SK-N-SH (cell line): ENCODE measurements at regions not wholly inside any gene's neighbourhood (a gene's known extent, or its start where the extent isn't known, plus 50 kb on each side); places are given as distances from the start of the nearest gene placed in this dataset.

Source experiments
- CTCF ChIP-seq: fragments of 200-600 bp; sonication (generic); IDR thresholded peaks from 2 replicates; pipeline ENCODE4 v1.6.1; 2017; ENCODE audit warnings: antibody characterized with exemption, mild to moderate bottlenecking, moderate library complexity
- EP300 ChIP-seq, 2 experiments: IDR thresholded peaks; 2 replicates each; pipeline versions ENCODE4 v1.4.0 to v1.6.1; 2012; ENCODE audit warnings: borderline replicate concordance in 1 of 2, low read depth in 1 of 2, low read length in 1 of 2
- FOXJ3 ChIP-seq: sonication (generic); formaldehyde crosslinking; IDR thresholded peaks from 2 replicates; pipeline ENCODE4 v1.5.1; 2020; ENCODE audit warnings: mild to moderate bottlenecking, missing genetic modification reagents
- FOXM1 ChIP-seq: IDR thresholded peaks from 2 replicates; pipeline ENCODE4 v1.4.0; 2012; ENCODE audit warnings: low read depth, mild to moderate bottlenecking
- JUND ChIP-seq: IDR thresholded peaks from 2 replicates; pipeline ENCODE4 v1.4.0; 2012

GRCh38 chr3:25288413-25288812 is 139.7 kb upstream of the RARB start:
- TF ChIP-seq CTCF (no peak), JUND (no peak), EP300 (IDR thresholded peaks at IDR 0.05; ENCODE audit: borderline replicate concordance in 1 of 2, low read depth in 1 of 2, low read length in 1 of 2) (no peak), FOXJ3 (CRISPR knock-in tag) (no peak), FOXM1 (no peak)
